ENCODE measurements at regions not wholly inside any gene's neighbourhood (a gene's known extent, or its start where the extent isn't known, plus 50 kb on each side); places are given as distances from the start of the nearest gene placed in this dataset.

GRCh38 chr1:4137621-4138415 is 237.7 kb upstream of the C1orf174 start:
- DNase-seq (ENCODE audit: insufficient read length, low spot score, missing footprints) = peak; percentile 48
- H3K4me3 ChIP-seq (ENCODE audit: insufficient read depth, low read length) = no peak overlapping the region
- no peak overlapping the region for H2AFZ ChIP-seq (ENCODE audit: low read length)
- no peak overlapping the region for H3K4me2 ChIP-seq (ENCODE audit: insufficient read depth, low read length)
- TF ChIP-seq CTCF (IDR thresholded peaks at IDR 0.05; ENCODE audit: extremely low read depth, low read depth, low read length) = no peak
- H3K27ac ChIP-seq (ENCODE audit: low read depth, low read length) = no peak overlapping the region
- H3K4me1 ChIP-seq (ENCODE audit: insufficient read depth, low read length) = no peaks in the 10 kb centered on the region
- H3K36me3 ChIP-seq (ENCODE audit: insufficient read depth, low read length) = no peaks in the 10 kb centered on the region
- H3K9me3 ChIP-seq (ENCODE audit: low read depth, low read length) = no peaks in the 10 kb centered on the region
- H3K79me2 ChIP-seq (ENCODE audit: insufficient read depth, low read length) = no peaks in the 10 kb centered on the region
- H4K20me1 ChIP-seq (ENCODE audit: insufficient read depth, low read length) = no peaks in the 10 kb centered on the region
- H3K27me3 ChIP-seq (ENCODE audit: insufficient read depth, low read length) = no peaks in the 10 kb centered on the region

GRCh38 chr1:4139646-4140045 is 239.6 kb upstream of the C1orf174 start:
- H3K4me2 ChIP-seq (ENCODE audit: insufficient read depth, low read length) = no peak overlapping the region
- H3K79me2 ChIP-seq (ENCODE audit: insufficient read depth, low read length) = no peaks in the 10 kb centered on the region
- no peaks in the 10 kb centered on the region for H3K27me3 ChIP-seq (ENCODE audit: insufficient read depth, low read length)
- no peaks in the 10 kb centered on the region for H3K4me1 ChIP-seq (ENCODE audit: insufficient read depth, low read length)
- H3K9me3 ChIP-seq (ENCODE audit: low read depth, low read length) = no peaks in the 10 kb centered on the region
- peak; percentile 43 for DNase-seq (ENCODE audit: insufficient read length, low spot score, missing footprints)
- H4K20me1 ChIP-seq (ENCODE audit: insufficient read depth, low read length) = no peaks in the 10 kb centered on the region
- no peak overlapping the region for H3K27ac ChIP-seq (ENCODE audit: low read depth, low read length)
- H3K4me3 ChIP-seq (ENCODE audit: insufficient read depth, low read length) = no peak overlapping the region
- no peak for TF ChIP-seq CTCF (IDR thresholded peaks at IDR 0.05; ENCODE audit: extremely low read depth, low read depth, low read length)
- H2AFZ ChIP-seq (ENCODE audit: low read length) = no peak overlapping the region
- no peaks in the 10 kb centered on the region for H3K36me3 ChIP-seq (ENCODE audit: insufficient read depth, low read length)

- H4K20me1 ChIP-seq (ENCODE audit: insufficient read depth, low read length) = no peaks in the 10 kb centered on the region
- no peak overlapping the region for H3K4me2 ChIP-seq (ENCODE audit: insufficient read depth, low read length)
- no peaks in the 10 kb centered on the region for H3K27me3 ChIP-seq (ENCODE audit: insufficient read depth, low read length)
- no peak for TF ChIP-seq CTCF (IDR thresholded peaks at IDR 0.05; ENCODE audit: extremely low read depth, low read depth, low read length)
- H3K9me3 ChIP-seq (ENCODE audit: low read depth, low read length) = no peaks in the 10 kb centered on the region
- no peak overlapping the region for H2AFZ ChIP-seq (ENCODE audit: low read length)
- DNase-seq (ENCODE audit: insufficient read length, low spot score, missing footprints) = peak; percentile 19
- H3K4me1 ChIP-seq (ENCODE audit: insufficient read depth, low read length) = no peaks in the 10 kb centered on the region
- H3K4me3 ChIP-seq (ENCODE audit: insufficient read depth, low read length) = no peak overlapping the region
- no peaks in the 10 kb centered on the region for H3K79me2 ChIP-seq (ENCODE audit: insufficient read depth, low read length)
- H3K36me3 ChIP-seq (ENCODE audit: insufficient read depth, low read length) = no peaks in the 10 kb centered on the region
- no peak overlapping the region for H3K27ac ChIP-seq (ENCODE audit: low read depth, low read length)
Measured at GRCh38 chr1:4140241-4140640, 240.2 kb upstream of the C1orf174 start.

GRCh38 chr1:4140821-4141220 is 240.7 kb upstream of the C1orf174 start:
- Histone ChIP-seq H3K4me3 (ENCODE audit: insufficient read depth, low read length) (no peak overlapping the region), H3K27me3 (ENCODE audit: insufficient read depth, low read length) (no peaks in the 10 kb centered on the region), H3K9me3 (ENCODE audit: low read depth, low read length) (no peaks in the 10 kb centered on the region), H3K27ac (ENCODE audit: low read depth, low read length) (no peak overlapping the region), H3K4me2 (ENCODE audit: insufficient read depth, low read length) (no peak overlapping the region), H3K79me2 (ENCODE audit: insufficient read depth, low read length) (no peaks in the 10 kb centered on the region), H3K36me3 (ENCODE audit: insufficient read depth, low read length) (no peaks in the 10 kb centered on the region), H4K20me1 (ENCODE audit: insufficient read depth, low read length) (no peaks in the 10 kb centered on the region), H3K4me1 (ENCODE audit: insufficient read depth, low read length) (no peaks in the 10 kb centered on the region), H2AFZ (ENCODE audit: low read length) (no peak overlapping the region)
- DNase-seq (ENCODE audit: insufficient read length, low spot score, missing footprints) = peak; percentile 42
- TF ChIP-seq CTCF (IDR thresholded peaks at IDR 0.05; ENCODE audit: extremely low read depth, low read depth, low read length) = no peak

Measured in osteoblast (primary cell).